Activated CD8-positive, alpha-beta T cell treated with anti-CD3 and anti-CD28 coated beads for 36 hours (primary cell): ENCODE measurements at regions not wholly inside any gene's neighbourhood (a gene's known extent, or its start where the extent isn't known, plus 50 kb on each side); places are given as distances from the start of the nearest gene placed in this dataset.
"Not testable (repeated sequence)": the region's sequence is repeated elsewhere in the genome, so short reads cannot be mapped to it uniquely, and the experiment has no call there.

Experiments used
- ATAC-seq: fragments of 200-7000 bp; cut with Tn5 transposase; one replicate; pipeline ENCODE4 v1.10.0; 2021; ENCODE audit warnings: mild to moderate bottlenecking, moderate library complexity
- CTCF ChIA-PET: fragments of 350-600 bp; sonication (Branson Sonifier 250); formaldehyde crosslinking; loops from one replicate; lab custom pipeline; 2021; ENCODE audit warnings: antibody characterized with exemption; lab: Charles Lee
- POLR2A ChIA-PET: fragments of 350-600 bp; sonication (Branson Sonifier 250); formaldehyde crosslinking; loops from one replicate; lab custom pipeline; 2021; ENCODE audit warnings: antibody characterized with exemption; lab: Charles Lee
- DNase-seq: peaks from one replicate; pipeline ENCODE4 v3.0.0-alpha.2; 2020
- H3K27ac Mint-ChIP-seq: one replicate; pipeline ENCODE4 v1.8.0; 2021; ENCODE audit warnings: mild to moderate bottlenecking, mixed read lengths
- H3K27me3 Mint-ChIP-seq: one replicate; pipeline ENCODE4 v1.8.0; 2021; ENCODE audit warnings: mixed read lengths
- H3K36me3 Mint-ChIP-seq: one replicate; pipeline ENCODE4 v1.8.0; 2021; ENCODE audit warnings: low read depth, mixed read lengths
- H3K4me1 Mint-ChIP-seq: one replicate; pipeline ENCODE4 v1.8.0; 2021; ENCODE audit warnings: low read depth, mixed read lengths
- H3K4me3 Mint-ChIP-seq: one replicate; pipeline ENCODE4 v1.8.0; 2021; ENCODE audit warnings: mild to moderate bottlenecking, moderate library complexity, mixed read lengths
- H3K9me3 Mint-ChIP-seq: one replicate; pipeline ENCODE4 v1.8.0; 2021; ENCODE audit warnings: mixed read lengths
- intact Hi-C: fragments of 100-400 bp; cut with micrococcal nuclease; formaldehyde crosslinking; loops from one replicate; pipeline ENCODE4 v1.10.0; 2022

GRCh38 chr7:76760546-76761220, 133.6 kb upstream of the POMZP3 start:
- CTCF ChIA-PET, H3K27me3 Mint-ChIP-seq, H3K36me3 Mint-ChIP-seq, H3K9me3 Mint-ChIP-seq, intact Hi-C loops, POLR2A ChIA-PET, H3K4me3 Mint-ChIP-seq, H3K27ac Mint-ChIP-seq: not testable (repeated sequence)
- ATAC-seq: peak; percentile 97
- DNase-seq: peak; percentile 3
- H3K4me1 Mint-ChIP-seq: peaks cover 11% of the 10 kb centered on the region

GRCh38 chr7:76739538-76739937, 112.5 kb upstream of the POMZP3 start:
- POLR2A ChIA-PET, H3K9me3 Mint-ChIP-seq, CTCF ChIA-PET, H3K4me1 Mint-ChIP-seq, H3K27me3 Mint-ChIP-seq, H3K27ac Mint-ChIP-seq, ATAC-seq, H3K36me3 Mint-ChIP-seq, H3K4me3 Mint-ChIP-seq, DNase-seq, intact Hi-C loops: not testable (repeated sequence)

- CTCF ChIA-PET, H3K4me3 Mint-ChIP-seq, H3K36me3 Mint-ChIP-seq, DNase-seq, POLR2A ChIA-PET, ATAC-seq, H3K27me3 Mint-ChIP-seq, intact Hi-C loops, H3K27ac Mint-ChIP-seq, H3K9me3 Mint-ChIP-seq, H3K4me1 Mint-ChIP-seq: not testable (repeated sequence)
Observed at GRCh38 chr7:76736724-76737123, 109.6 kb upstream of the POMZP3 start.

- ATAC-seq, intact Hi-C loops, H3K36me3 Mint-ChIP-seq, H3K27ac Mint-ChIP-seq, POLR2A ChIA-PET, H3K4me1 Mint-ChIP-seq, DNase-seq, H3K27me3 Mint-ChIP-seq, CTCF ChIA-PET, H3K4me3 Mint-ChIP-seq, H3K9me3 Mint-ChIP-seq: not testable (repeated sequence)
Observed at GRCh38 chr7:76736091-76736490, 109.0 kb upstream of the POMZP3 start.

- DNase-seq, POLR2A ChIA-PET, CTCF ChIA-PET, intact Hi-C loops, H3K9me3 Mint-ChIP-seq, H3K36me3 Mint-ChIP-seq, H3K27me3 Mint-ChIP-seq, H3K4me3 Mint-ChIP-seq, H3K27ac Mint-ChIP-seq, H3K4me1 Mint-ChIP-seq: not testable (repeated sequence)
- peak; percentile 70 for ATAC-seq
Observed at GRCh38 chr7:76735668-76736067, 108.6 kb upstream of the POMZP3 start.

- H3K36me3 Mint-ChIP-seq, DNase-seq, POLR2A ChIA-PET, H3K27ac Mint-ChIP-seq, H3K27me3 Mint-ChIP-seq, H3K4me3 Mint-ChIP-seq, ATAC-seq, H3K4me1 Mint-ChIP-seq, intact Hi-C loops, H3K9me3 Mint-ChIP-seq, CTCF ChIA-PET: not testable (repeated sequence)
Observed at GRCh38 chr7:76728571-76728974, 101.5 kb upstream of the POMZP3 start.

GRCh38 chr7:76723928-76724327, 96.8 kb upstream of the POMZP3 start:
- DNase-seq, H3K4me3 Mint-ChIP-seq, intact Hi-C loops, CTCF ChIA-PET, H3K27ac Mint-ChIP-seq, H3K36me3 Mint-ChIP-seq, POLR2A ChIA-PET, H3K27me3 Mint-ChIP-seq, H3K9me3 Mint-ChIP-seq, ATAC-seq, H3K4me1 Mint-ChIP-seq: not testable (repeated sequence)

- peaks cover 13% of the 10 kb centered on the region for H3K9me3 Mint-ChIP-seq
- DNase-seq, intact Hi-C loops, H3K4me3 Mint-ChIP-seq, H3K27ac Mint-ChIP-seq, POLR2A ChIA-PET, H3K36me3 Mint-ChIP-seq, CTCF ChIA-PET, H3K27me3 Mint-ChIP-seq, H3K4me1 Mint-ChIP-seq, ATAC-seq: not testable (repeated sequence)
Observed at GRCh38 chr7:76716551-76716950, 89.5 kb upstream of the POMZP3 start.

GRCh38 chr7:76712926-76713325, 85.8 kb upstream of the POMZP3 start:
- DNase-seq, intact Hi-C loops, H3K4me3 Mint-ChIP-seq, H3K4me1 Mint-ChIP-seq, H3K27me3 Mint-ChIP-seq, CTCF ChIA-PET, H3K27ac Mint-ChIP-seq, H3K36me3 Mint-ChIP-seq, ATAC-seq, POLR2A ChIA-PET: not testable (repeated sequence)
- H3K9me3 Mint-ChIP-seq: peaks cover 13% of the 10 kb centered on the region

- intact Hi-C loops, H3K27ac Mint-ChIP-seq, H3K4me1 Mint-ChIP-seq, H3K4me3 Mint-ChIP-seq, H3K36me3 Mint-ChIP-seq, H3K9me3 Mint-ChIP-seq, DNase-seq, CTCF ChIA-PET, ATAC-seq, H3K27me3 Mint-ChIP-seq, POLR2A ChIA-PET: not testable (repeated sequence)
Observed at GRCh38 chr7:76711648-76712047, 84.6 kb upstream of the POMZP3 start.

- H3K27me3 Mint-ChIP-seq, POLR2A ChIA-PET, CTCF ChIA-PET, H3K9me3 Mint-ChIP-seq, H3K4me3 Mint-ChIP-seq, H3K27ac Mint-ChIP-seq, ATAC-seq, H3K4me1 Mint-ChIP-seq, intact Hi-C loops, H3K36me3 Mint-ChIP-seq: not testable (repeated sequence)
- DNase-seq: peak; percentile 1
Observed at GRCh38 chr7:76709703-76710102, 82.6 kb upstream of the POMZP3 start.

- H3K4me1 Mint-ChIP-seq, CTCF ChIA-PET, H3K27ac Mint-ChIP-seq, intact Hi-C loops, H3K9me3 Mint-ChIP-seq, ATAC-seq, POLR2A ChIA-PET, H3K36me3 Mint-ChIP-seq, DNase-seq, H3K27me3 Mint-ChIP-seq, H3K4me3 Mint-ChIP-seq: not testable (repeated sequence)
Observed at GRCh38 chr7:76708446-76708845, 81.4 kb upstream of the POMZP3 start.
